Left kidney (tissue), 1 donor: ENCODE measurements at regions not wholly inside any gene's neighbourhood (a gene's known extent, or its start where the extent isn't known, plus 50 kb on each side); places are given as distances from the start of the nearest gene placed in this dataset.
"Not testable (repeated sequence)": the region's sequence is repeated elsewhere in the genome, so short reads cannot be mapped to it uniquely, and the experiment has no call there.

Experiments used
- DNase-seq: peaks from one replicate; pipeline ENCODE4 v3.0.0-alpha.2; 2013

GRCh38 chr6:15924893-15925292 lies 204.0 kb upstream of the MYLIP start:
- DNase-seq: no peak

- no peak for DNase-seq
Measured at GRCh38 chr6:15922510-15923250, 206.2 kb upstream of the MYLIP start.

- DNase-seq: no peak
Measured at GRCh38 chr6:15921243-15921642, 207.6 kb upstream of the MYLIP start.

GRCh38 chr6:15916581-15916980 lies 212.3 kb upstream of the MYLIP start:
- DNase-seq: no peak

- no peak for DNase-seq
Measured at GRCh38 chr6:15915508-15916178, 213.2 kb upstream of the MYLIP start.

GRCh38 chr6:15914553-15914952 lies 214.3 kb upstream of the MYLIP start:
- no peak for DNase-seq

DNA sequence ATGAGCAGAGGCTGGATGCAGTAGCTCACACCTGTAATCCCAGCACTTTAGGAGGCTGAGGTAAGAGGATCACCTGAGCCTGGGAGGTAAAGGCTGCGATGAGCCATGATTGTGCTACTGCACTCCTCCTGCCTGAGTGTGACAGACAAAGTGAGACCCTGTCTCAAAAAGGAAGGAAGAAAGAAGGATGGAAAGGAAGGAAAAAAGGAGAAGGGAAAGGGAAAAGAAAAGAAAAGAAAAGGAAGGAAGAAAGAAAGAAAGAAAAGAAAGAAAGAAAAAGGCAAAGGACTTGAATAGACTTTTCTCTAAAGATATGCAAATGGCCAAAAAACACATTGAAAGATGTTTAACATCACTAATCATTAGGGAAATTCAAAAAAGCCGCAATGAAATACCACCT lies 215.3 kb upstream of the MYLIP start:
- no peak for DNase-seq

- no peak for DNase-seq
Measured at GRCh38 chr6:15912505-15913400, 216.1 kb upstream of the MYLIP start.

DNA sequence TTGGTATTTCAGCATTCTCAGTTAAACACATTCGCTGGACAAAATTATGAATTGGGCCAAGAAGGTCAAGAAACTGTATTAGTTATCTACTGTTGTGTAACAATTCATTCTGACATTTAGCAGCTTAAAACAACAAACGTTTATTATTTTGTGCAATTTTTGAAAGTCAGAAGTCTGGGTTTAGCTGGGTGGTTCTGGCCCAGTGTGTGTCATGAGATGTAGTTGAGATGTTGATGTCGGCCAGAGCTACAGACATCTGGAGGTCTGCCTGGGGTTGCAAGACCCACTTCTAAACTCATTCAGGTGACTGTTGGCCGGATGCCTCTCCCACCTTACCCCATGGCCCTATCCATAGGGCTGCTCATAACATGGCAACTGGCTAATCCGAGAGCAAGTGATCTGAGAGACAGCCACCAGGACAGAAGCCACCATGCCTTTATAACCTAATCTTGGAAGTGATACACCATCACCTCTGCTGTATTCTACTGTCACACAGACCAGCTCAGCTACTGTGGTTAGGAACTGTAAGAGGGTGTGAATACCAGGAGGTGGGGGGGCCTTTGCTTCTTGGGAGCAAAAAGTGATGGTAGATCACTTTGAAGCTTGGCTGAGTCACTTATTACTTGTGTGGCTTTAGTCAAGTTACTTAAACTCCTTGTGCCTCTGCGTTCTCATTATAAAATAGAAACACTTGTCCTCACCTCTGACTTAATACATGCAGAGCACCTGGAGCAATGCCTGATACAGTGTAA lies 217.0 kb upstream of the MYLIP start:
- DNase-seq: no peak

GRCh38 chr6:15909290-15910070 lies 219.4 kb upstream of the MYLIP start:
- DNase-seq: no peak

- DNase-seq: no peak
Measured at GRCh38 chr6:15908871-15909270, 220.0 kb upstream of the MYLIP start.

DNA sequence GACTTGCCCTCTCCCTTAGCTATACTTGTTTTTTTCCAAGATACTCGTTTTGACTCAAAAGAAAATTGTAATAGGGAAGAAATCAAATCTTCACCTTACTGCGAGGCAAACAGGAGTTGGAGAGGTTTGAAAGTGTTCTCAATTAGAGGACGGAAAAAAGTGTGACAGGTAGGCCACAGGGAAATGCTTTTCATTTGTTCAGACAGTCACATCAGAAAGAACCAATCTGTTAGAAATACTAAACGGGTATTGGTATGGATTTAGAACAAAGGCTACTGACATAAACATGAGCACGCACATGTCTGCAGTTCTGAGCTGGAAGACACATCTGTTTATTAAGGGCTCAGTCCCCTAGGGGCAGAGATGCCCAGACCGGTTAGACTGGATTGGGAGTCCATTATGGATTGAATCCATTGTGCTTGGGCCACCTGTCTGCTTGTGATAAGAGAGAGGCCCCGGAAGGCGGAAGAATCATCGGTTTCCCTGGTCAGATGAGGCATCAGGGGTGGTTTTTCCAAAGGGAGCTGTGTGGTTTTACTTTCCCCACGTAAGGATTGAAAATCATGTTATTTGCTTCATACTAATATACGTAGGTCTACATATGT lies 220.9 kb upstream of the MYLIP start:
- DNase-seq: no peak

DNA sequence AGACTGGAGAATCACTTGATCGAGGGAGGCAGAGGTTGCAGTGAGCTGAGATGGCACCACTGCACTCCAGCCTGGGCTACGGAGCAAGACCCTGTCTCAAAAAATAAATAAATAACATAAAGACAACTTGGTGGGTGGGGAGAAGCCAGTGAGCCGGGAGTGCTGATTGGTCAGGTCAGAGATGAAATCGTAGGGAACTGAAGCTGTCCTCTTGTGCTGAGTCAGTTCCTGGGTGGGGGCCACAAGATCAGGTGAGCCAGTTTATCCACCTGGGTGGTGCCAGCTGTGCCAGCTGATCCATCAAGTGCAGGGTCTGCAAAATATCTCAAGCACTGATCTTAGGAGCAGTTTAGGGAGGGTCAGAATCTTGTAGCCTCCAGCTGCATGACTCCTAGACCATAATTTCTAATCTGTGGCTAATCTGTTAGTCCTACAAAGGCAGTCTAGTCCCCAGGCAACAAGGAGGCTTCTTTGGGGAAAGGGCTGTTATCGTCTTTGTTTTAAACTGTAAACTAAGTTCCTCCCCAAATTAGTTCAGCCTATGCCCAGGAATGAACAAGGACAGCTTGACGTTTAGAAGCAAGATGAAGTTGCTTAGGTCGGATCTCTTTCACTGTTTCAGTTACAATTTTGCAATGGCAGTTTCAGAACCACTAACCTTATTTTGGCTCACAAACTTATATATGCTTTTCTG lies 221.5 kb upstream of the MYLIP start:
- not testable (repeated sequence) for DNase-seq

- no peak for DNase-seq
Measured at GRCh38 chr6:15906420-15907016, 222.4 kb upstream of the MYLIP start.

- DNase-seq: peak; percentile 64
Measured at GRCh38 chr6:15905488-15906419, 223.1 kb upstream of the MYLIP start.

GRCh38 chr6:15904651-15905376 lies 224.1 kb upstream of the MYLIP start:
- DNase-seq: no peak

GRCh38 chr6:15901141-15902115 lies 227.5 kb upstream of the MYLIP start:
- no peak for DNase-seq
